GM19099 (cell line): ENCODE measurements at regions not wholly inside any gene's neighbourhood (a gene's known extent, or its start where the extent isn't known, plus 50 kb on each side); places are given as distances from the start of the nearest gene placed in this dataset.

Experiments
- POLR2A ChIP-seq: IDR thresholded peaks from 3 replicates; pipeline ENCODE4 v1.6.1; 2011; ENCODE audit warnings: low read depth; ENCODE audit not compliant: insufficient read length; ENCODE audit errors: extremely low read depth

DNA sequence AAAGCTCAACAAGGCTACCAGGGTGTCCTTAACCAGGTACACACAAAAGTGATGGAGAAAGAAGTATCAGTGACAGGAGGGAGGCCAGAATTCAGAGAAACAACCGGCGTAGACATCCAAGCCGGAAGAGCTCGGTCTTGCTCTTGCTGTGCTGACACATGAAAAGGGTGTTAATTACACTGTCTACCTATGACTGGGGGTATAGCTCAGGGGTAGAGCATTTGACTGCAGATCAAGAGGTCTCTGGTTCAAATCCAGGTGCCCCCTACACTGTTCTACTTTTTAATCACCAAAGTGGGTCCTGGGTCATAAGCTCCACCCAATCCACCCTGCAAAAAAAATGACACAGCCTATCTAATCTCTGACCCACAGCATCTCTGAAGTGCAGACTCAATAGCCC lies 86.9 kb upstream of the ZNF746 start:
- no peak for TF ChIP-seq POLR2A

DNA sequence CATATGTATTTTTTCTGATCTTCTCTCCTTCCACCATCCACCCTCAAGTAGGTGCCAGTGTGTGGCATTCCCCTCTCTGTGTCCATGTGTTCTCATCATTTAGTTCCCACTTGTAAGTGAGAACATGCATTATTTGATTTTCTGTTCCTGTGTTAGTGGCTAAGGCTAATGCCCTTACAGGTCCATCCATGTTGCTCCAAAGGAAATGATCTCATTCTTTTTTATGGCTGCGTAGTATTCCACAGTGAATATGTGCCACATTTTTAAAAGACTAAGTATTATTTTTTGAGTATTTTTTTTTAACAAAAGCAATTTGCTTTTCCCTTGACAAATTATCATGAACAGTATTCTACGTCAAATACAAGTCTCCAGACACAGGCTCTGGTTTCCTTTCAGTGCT lies 86.4 kb upstream of the ZNF746 start:
- TF ChIP-seq POLR2A, result no peak

DNA sequence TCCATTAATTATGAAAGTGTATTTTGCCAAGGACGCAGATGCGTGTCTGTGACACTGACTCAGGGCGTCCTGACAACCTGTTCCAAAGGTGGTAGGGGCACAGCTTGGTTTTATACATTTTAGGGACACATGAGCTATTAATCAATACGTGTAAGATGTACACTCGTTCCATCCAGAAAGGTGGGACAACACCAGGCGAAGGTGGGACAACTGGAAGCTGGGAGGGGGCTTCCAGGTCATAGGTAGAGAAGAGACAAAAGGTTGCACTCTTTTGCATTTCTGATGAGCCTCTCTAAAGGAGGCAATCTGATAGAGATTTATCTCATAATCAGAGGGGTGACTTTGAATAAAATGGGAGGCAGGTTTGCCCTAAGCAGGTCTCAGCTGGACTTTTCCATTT lies 82.7 kb upstream of the ZNF746 start:
- TF ChIP-seq POLR2A, result no peak

DNA sequence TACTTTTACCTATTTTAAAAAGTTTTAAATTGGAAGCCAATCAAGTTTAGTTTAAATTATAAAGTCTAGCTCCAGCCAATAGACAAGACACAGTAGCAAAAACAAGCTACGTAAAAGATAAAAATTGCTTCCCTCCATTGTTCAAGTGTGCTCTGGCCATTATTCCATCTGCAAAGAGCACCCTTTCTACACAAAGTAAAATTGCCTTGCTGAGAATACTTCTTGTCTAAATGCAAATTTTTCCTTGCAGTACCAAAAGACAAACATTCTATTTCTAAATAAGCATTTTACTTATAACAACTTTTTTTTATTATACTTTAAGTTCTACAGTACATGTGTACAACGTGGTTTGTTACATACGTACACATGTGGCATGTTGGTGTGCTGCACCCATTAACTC lies 75.9 kb upstream of the ZNF746 start:
- no peak for TF ChIP-seq POLR2A

- no peak for TF ChIP-seq POLR2A
Observed at GRCh38 chr7:149570784-149571183, 73.2 kb upstream of the ZNF746 start.

- TF ChIP-seq POLR2A, result no peak
Observed at GRCh38 chr7:149569726-149570422, 72.3 kb upstream of the ZNF746 start.

DNA sequence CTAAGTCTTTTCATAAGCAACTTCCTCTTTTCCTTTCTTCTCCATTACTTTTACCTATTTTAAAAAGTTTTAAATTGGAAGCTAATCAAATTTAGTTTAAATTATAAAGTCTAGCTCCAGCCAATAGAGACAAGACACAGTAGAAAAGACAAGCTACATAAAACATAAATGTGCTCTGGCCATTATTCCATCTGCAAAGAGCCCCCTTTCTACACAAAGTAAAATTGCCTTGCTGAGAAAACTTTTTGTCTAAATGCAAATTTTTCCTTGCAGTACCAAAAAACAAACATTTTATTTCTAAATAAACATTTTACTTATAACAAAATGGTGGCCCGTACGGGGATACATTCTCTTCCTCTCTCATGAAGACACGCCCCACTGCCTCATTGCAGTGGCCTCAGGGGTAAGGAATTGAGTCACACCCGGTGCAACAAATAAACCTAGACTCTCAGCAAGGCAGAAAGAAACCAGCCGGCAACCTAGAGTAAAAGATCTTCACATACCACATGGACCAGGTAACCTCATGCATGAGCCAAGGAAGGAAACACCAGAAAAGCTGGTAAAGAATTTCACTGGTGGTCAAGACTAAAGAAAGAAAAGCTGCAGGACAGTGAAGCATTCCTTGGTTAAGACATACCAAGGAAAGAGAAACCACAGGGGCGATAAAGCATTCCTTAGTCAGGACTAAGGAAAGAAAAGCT lies 71.6 kb upstream of the ZNF746 start:
- TF ChIP-seq POLR2A, result no peak

DNA sequence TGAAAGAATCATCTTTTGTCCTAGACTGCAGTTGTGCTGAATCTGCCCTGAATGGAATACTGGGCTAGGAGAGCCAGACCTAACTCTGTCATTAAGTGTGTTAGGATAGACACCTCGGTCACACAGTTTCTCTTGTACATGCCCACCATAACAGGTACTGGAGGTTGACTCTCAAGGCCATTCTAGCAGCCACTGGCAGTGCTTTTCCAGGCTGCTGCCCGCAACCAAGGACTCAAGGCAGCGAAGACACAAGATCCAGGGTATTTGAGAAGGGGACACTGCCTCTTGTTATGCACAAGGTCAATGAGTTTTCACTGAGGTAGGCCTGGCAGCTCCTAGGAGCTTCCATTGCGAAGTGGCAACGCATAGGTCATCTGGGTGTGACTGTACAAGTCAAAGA lies 70.6 kb upstream of the ZNF746 start:
- no peak for TF ChIP-seq POLR2A

GRCh38 chr7:149566103-149566502 lies 68.5 kb upstream of the ZNF746 start:
- no peak for TF ChIP-seq POLR2A

DNA sequence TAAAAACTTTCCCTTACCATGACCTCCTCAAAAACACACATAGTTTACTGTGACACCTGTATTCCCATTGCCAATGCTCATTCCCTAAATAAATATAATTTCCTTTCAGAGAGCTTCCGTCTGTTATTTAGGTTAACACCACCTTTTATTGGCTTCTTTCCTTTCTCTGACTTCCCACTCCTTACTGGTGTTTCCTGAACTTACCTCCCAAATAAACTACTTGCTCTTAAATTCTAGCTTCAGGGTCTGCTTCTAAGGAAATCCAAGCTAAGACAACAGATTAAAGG lies 67.4 kb upstream of the ZNF746 start:
- TF ChIP-seq POLR2A, result no peak

DNA sequence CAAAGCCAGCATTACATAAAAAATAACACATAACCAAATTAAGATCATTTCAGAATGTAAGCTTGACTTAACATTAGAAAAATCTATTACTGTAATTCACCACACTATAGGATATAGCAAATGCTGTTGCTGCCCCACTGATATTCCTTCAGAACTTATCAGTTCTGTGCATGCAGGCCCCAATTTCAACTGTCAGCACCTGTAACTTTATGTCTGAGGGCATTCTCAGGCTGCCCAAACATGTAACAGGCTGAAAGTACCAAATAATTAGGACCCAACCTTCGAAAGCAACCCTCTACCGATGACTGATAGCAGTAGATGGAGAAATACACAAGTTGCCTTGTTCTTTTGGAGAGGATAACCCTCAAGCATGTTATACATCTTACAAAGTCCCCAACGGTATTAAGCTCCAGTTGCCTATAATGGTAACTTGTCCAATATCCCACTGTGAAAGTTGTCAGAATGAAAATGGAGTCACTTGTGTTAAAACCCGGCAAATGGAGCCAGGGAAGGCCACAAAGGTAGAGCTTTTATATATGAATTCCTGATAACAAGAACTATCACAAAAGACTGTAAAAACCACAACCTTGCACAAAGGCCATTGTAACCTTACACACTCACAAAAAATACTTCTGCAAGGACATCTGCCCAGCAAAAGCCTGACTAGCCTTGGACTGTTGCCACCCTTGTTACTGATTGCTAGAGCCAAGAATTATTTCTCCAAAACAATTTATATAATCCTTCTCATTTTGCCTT lies 66.9 kb upstream of the ZNF746 start:
- no peak for TF ChIP-seq POLR2A

GRCh38 chr7:149562602-149563001 lies 65.0 kb upstream of the ZNF746 start:
- TF ChIP-seq POLR2A, result no peak

DNA sequence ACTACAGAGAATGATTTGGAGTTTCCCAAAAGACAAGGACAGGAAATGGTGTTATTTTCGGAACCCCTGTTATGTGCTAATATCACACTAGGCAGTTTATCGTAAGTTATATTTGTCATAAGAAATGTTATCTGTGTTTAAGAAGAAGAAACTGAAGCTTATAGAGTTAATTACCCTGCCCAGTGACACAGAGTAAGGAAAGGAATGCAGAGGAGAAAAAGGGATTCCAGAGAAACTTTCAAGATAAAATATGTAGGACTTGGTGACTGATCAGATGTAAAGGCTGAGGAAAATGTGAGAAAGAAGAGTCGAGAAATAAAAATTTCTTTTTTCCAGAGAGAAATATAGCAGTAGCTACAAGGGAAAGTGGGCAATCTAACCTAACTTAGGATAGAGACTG lies 63.5 kb upstream of the ZNF746 start:
- no peak for TF ChIP-seq POLR2A

- TF ChIP-seq POLR2A, result no peak
Observed at GRCh38 chr7:149559711-149560110, 62.1 kb upstream of the ZNF746 start.

DNA sequence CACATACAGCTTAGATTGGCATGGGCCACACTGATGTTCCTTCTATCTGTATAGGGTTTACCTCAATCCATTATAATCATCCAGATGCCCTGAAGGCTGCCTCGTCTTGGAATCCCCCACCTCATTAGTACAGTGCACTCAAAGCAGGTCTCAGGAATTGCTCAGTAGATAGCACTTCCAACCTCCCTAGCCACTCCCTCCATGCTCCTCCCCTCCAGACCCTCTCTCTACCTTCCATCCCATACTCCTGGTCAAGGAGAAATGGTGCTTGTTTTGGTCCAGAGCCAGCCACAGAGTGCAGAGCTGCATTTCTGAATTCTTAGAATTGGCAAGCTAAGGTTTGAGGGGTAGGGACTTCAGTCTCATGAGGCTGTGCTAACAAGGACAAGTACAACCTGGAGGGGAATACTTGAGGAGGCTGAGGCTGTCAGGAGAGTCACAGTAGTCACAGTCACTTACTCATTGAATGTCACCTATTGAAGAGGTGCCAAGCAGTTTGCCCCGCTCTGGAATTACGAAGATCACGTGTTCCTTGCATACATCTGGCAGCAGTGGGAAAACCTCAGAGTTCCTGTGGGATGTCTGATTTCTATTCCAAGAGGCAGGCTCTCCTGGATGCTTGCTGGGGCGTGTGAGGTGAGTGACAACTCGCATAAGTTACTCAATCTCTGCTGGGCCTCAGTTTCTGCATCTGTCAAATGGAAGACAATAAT lies 60.7 kb upstream of the ZNF746 start:
- TF ChIP-seq POLR2A, result no peak

- no peak for TF ChIP-seq POLR2A
Observed at GRCh38 chr7:149552799-149553198, 55.2 kb upstream of the ZNF746 start.
